Effector memory CD8-positive, alpha-beta T cell (primary cell): ENCODE measurements at regions not wholly inside any gene's neighbourhood (a gene's known extent, or its start where the extent isn't known, plus 50 kb on each side); places are given as distances from the start of the nearest gene placed in this dataset.
"Not testable (repeated sequence)": the region's sequence is repeated elsewhere in the genome, so short reads cannot be mapped to it uniquely, and the experiment has no call there.

Experiments
- ATAC-seq: fragments of 150-1000 bp; cut with Tn5 transposase; replicated peaks from 2 replicates; pipeline ENCODE4 v1.10.0; 2021; ENCODE audit warnings: mild to moderate bottlenecking, moderate library complexity
- DNase-seq, 3 experiments: peaks; one replicate each; pipeline ENCODE4 v3.0.0; 2021
- H3K27ac Mint-ChIP-seq, 2 donors: one replicate each; pipeline ENCODE4 v1.8.0; 2022; ENCODE audit warnings: mild to moderate bottlenecking in 2 of 2, mixed read lengths in 2 of 2, moderate library complexity in 2 of 2
- H3K27me3 Mint-ChIP-seq, 2 donors: one replicate each; pipeline ENCODE4 v1.8.0; 2022; ENCODE audit warnings: mixed read lengths in 2 of 2
- H3K36me3 Mint-ChIP-seq: one replicate; pipeline ENCODE4 v1.8.0; 2022; ENCODE audit warnings: mild to moderate bottlenecking, moderate library complexity, mixed read lengths; ENCODE audit not compliant: insufficient read depth
- H3K4me1 Mint-ChIP-seq, 2 donors: one replicate each; pipeline ENCODE4 v1.8.0; 2022; ENCODE audit warnings: low read depth in 2 of 2, mixed read lengths in 2 of 2
- H3K4me3 Mint-ChIP-seq, 2 donors: one replicate each; pipeline ENCODE4 v1.8.0; 2022; ENCODE audit warnings: mild to moderate bottlenecking in 2 of 2, mixed read lengths in 2 of 2, moderate library complexity in 2 of 2
- H3K9me3 Mint-ChIP-seq, 2 donors: one replicate each; pipeline ENCODE4 v1.8.0; 2022; ENCODE audit warnings: mixed read lengths in 2 of 2

- Mint-ChIP-seq H3K27ac (no peak overlapping the region), H3K27me3 (peaks cover 0 to 8% of the 10 kb centered on the region in 2 donors), H3K36me3 (no peaks in the 10 kb centered on the region), H3K9me3 (no peaks in the 10 kb centered on the region), H3K4me1 (peaks cover 0 to 2% of the 10 kb centered on the region in 2 donors), H3K4me3 (no peak overlapping the region)
- no peak for ATAC-seq
- DNase-seq: no peak
Observed at GRCh38 chr2:134008837-134009236, 245.0 kb upstream of the MGAT5 start.

- H3K4me3 Mint-ChIP-seq: no peak overlapping the region
- DNase-seq (no peak), ATAC-seq (no peak)
- no peak overlapping the region for H3K27ac Mint-ChIP-seq
- H3K4me1 Mint-ChIP-seq: peaks cover 0 to 2% of the 10 kb centered on the region in 2 donors
- peaks cover 0 to 8% of the 10 kb centered on the region in 2 donors for H3K27me3 Mint-ChIP-seq
- no peaks in the 10 kb centered on the region for H3K36me3 Mint-ChIP-seq
- no peaks in the 10 kb centered on the region for H3K9me3 Mint-ChIP-seq
Observed at GRCh38 chr2:134009440-134009839, 244.4 kb upstream of the MGAT5 start.

GRCh38 chr2:134009906-134010305 is 244.0 kb upstream of the MGAT5 start:
- DNase-seq, ATAC-seq, H3K27ac Mint-ChIP-seq, H3K4me3 Mint-ChIP-seq, H3K9me3 Mint-ChIP-seq, H3K4me1 Mint-ChIP-seq, H3K36me3 Mint-ChIP-seq, H3K27me3 Mint-ChIP-seq: not testable (repeated sequence)

GRCh38 chr2:134011936-134012586 is 241.8 kb upstream of the MGAT5 start:
- Mint-ChIP-seq H3K4me3 (no peak overlapping the region), H3K36me3 (no peaks in the 10 kb centered on the region), H3K27me3 (peaks cover 0 to under 1% of the 10 kb centered on the region in 2 donors), H3K27ac (no peak overlapping the region), H3K9me3 (no peaks in the 10 kb centered on the region), H3K4me1 (peaks cover 0 to 2% of the 10 kb centered on the region in 2 donors)
- ATAC-seq (no peak), DNase-seq (no peak)

- Mint-ChIP-seq H3K4me3 (no peak overlapping the region), H3K36me3 (no peaks in the 10 kb centered on the region), H3K4me1 (peaks cover 0 to 2% of the 10 kb centered on the region in 2 donors), H3K27ac (no peak overlapping the region), H3K27me3 (no peaks in the 10 kb centered on the region), H3K9me3 (no peaks in the 10 kb centered on the region)
- ATAC-seq (no peak), DNase-seq (no peak)
Observed at GRCh38 chr2:134014196-134014960, 239.5 kb upstream of the MGAT5 start.

GRCh38 chr2:134019871-134020270 is 234.0 kb upstream of the MGAT5 start:
- H3K27ac Mint-ChIP-seq: no peak overlapping the region
- H3K9me3 Mint-ChIP-seq: no peaks in the 10 kb centered on the region
- no peaks in the 10 kb centered on the region for H3K36me3 Mint-ChIP-seq
- ATAC-seq (no peak), DNase-seq (no peak)
- H3K4me1 Mint-ChIP-seq: peaks cover 15 to 20% of the 10 kb centered on the region in 2 donors
- peaks cover 5 to 8% of the 10 kb centered on the region in 2 donors for H3K27me3 Mint-ChIP-seq
- peak overlapping the region; percentile 45 to 53 for H3K4me3 Mint-ChIP-seq

- H3K27me3 Mint-ChIP-seq: peaks cover 8 to 14% of the 10 kb centered on the region in 2 donors
- no peaks in the 10 kb centered on the region for H3K36me3 Mint-ChIP-seq
- H3K4me1 Mint-ChIP-seq: peaks cover 15 to 20% of the 10 kb centered on the region in 2 donors
Observed at GRCh38 chr2:134020608-134021007, 233.3 kb upstream of the MGAT5 start.

GRCh38 chr2:134021830-134022524 is 231.9 kb upstream of the MGAT5 start:
- no peak for DNase-seq
- H3K27ac Mint-ChIP-seq: no peak overlapping the region
- peaks cover 15 to 20% of the 10 kb centered on the region in 2 donors for H3K4me1 Mint-ChIP-seq

More at GRCh38 chr2:134020608-134021007, 233.3 kb upstream of the MGAT5 start:
- peak overlapping the region in 1 of 2 donors; percentile 1 for H3K27ac Mint-ChIP-seq
- H3K4me3 Mint-ChIP-seq: peak overlapping the region; percentile 45 to 53
- DNase-seq: no peak
- H3K9me3 Mint-ChIP-seq: no peaks in the 10 kb centered on the region
- peak; percentile 81 for ATAC-seq

GRCh38 chr2:134023854-134024253 is 230.0 kb upstream of the MGAT5 start:
- Mint-ChIP-seq H3K4me1 (peaks cover 15 to 20% of the 10 kb centered on the region in 2 donors), H3K27ac (no peak overlapping the region), H3K4me3 (no peak overlapping the region), H3K9me3 (no peaks in the 10 kb centered on the region), H3K27me3 (peaks cover 35 to 47% of the 10 kb centered on the region in 2 donors), H3K36me3 (no peaks in the 10 kb centered on the region)
- no peak for ATAC-seq
- DNase-seq: no peak

More at GRCh38 chr2:134021830-134022524, 231.9 kb upstream of the MGAT5 start:
- Mint-ChIP-seq H3K27me3 (peaks cover 22 to 28% of the 10 kb centered on the region in 2 donors), H3K36me3 (no peaks in the 10 kb centered on the region), H3K4me3 (no peak overlapping the region), H3K9me3 (no peaks in the 10 kb centered on the region)
- no peak for ATAC-seq

GRCh38 chr2:134027980-134028379 is 225.9 kb upstream of the MGAT5 start:
- DNase-seq: no peak

GRCh38 chr2:134029418-134029817 is 224.5 kb upstream of the MGAT5 start:
- peaks cover 3% of the 10 kb centered on the region for H3K36me3 Mint-ChIP-seq
- DNase-seq (no peak), ATAC-seq (no peak)
- no peak overlapping the region for H3K4me3 Mint-ChIP-seq
- no peak overlapping the region for H3K27ac Mint-ChIP-seq
- no peaks in the 10 kb centered on the region for H3K4me1 Mint-ChIP-seq
- H3K27me3 Mint-ChIP-seq: peaks cover 50 to 75% of the 10 kb centered on the region in 2 donors
- no peaks in the 10 kb centered on the region for H3K9me3 Mint-ChIP-seq

More at GRCh38 chr2:134027980-134028379, 225.9 kb upstream of the MGAT5 start:
- no peaks in the 10 kb centered on the region for H3K36me3 Mint-ChIP-seq
- H3K4me1 Mint-ChIP-seq: no peaks in the 10 kb centered on the region
- no peak for ATAC-seq
- H3K9me3 Mint-ChIP-seq: no peaks in the 10 kb centered on the region
- H3K27me3 Mint-ChIP-seq: peaks cover 47 to 69% of the 10 kb centered on the region in 2 donors
- no peak overlapping the region for H3K4me3 Mint-ChIP-seq
- H3K27ac Mint-ChIP-seq: no peak overlapping the region

- no peak overlapping the region for H3K4me3 Mint-ChIP-seq
- peaks cover 3% of the 10 kb centered on the region for H3K36me3 Mint-ChIP-seq
- DNase-seq (no peak), ATAC-seq (no peak)
- H3K27me3 Mint-ChIP-seq: peaks cover 45 to 71% of the 10 kb centered on the region in 2 donors
- H3K27ac Mint-ChIP-seq: no peak overlapping the region
- H3K9me3 Mint-ChIP-seq: no peaks in the 10 kb centered on the region
- H3K4me1 Mint-ChIP-seq: no peaks in the 10 kb centered on the region
Observed at GRCh38 chr2:134031539-134031938, 222.3 kb upstream of the MGAT5 start.

- Mint-ChIP-seq H3K4me1 (peaks cover 3 to 8% of the 10 kb centered on the region in 2 donors), H3K36me3 (peaks cover 6% of the 10 kb centered on the region), H3K4me3 (no peak overlapping the region), H3K27me3 (peaks cover 30 to 51% of the 10 kb centered on the region in 2 donors), H3K9me3 (no peaks in the 10 kb centered on the region), H3K27ac (no peak overlapping the region)
- ATAC-seq (no peak), DNase-seq (no peak)
Observed at GRCh38 chr2:134035605-134036370, 218.1 kb upstream of the MGAT5 start.
